ENCODE measurements at regions not wholly inside any gene's neighbourhood (a gene's known extent, or its start where the extent isn't known, plus 50 kb on each side); places are given as distances from the start of the nearest gene placed in this dataset.

DNA sequence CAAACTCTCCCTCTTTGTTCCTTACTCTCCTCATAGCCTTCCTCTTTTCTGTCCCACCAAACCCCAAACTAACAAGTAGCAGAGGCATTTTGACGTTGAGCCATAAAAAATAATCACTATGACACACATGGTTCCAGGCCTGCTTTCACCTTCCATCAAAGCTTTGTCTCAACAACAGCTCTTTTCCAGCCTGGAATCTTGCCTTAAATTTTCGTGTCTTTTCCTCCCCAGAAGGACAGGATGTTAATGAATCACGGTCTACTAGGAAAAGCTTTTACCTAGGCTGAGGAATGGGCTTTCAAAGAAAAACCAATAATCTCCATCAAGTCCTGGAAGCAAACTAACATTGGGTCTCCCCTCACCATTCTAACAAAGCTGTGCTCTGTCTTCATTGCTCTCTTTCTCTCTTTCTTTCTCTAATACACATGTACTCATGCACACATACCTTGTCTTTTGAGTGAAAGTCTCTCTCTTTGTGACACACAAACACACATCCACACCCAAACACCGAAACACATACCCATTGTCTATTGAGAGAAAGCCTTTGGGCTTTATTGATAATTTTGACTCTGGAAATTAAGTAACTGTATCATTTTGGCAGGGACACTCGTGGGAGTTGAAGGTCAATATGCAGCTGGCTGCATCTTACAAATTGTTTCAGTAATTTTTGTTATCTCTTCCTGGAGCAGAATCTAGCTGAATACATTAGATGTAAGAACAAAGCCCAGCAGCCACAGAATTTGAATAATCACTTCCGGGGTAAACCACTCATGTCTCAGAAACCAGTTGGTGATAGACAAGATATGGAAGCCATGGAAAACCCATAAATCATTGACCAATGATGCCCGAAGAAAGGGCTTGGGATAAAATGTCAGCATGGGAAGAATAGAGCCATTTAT is 107.4 kb upstream of the SLC4A7 start:
- no peaks in the 10 kb centered on the region for H3K36me3 ChIP-seq (ENCODE audit: insufficient read depth, low read length)
- BruUV-seq (replicated peaks), result no TSS peak
- no peak for DNase-seq (ENCODE audit: low spot score)
- H3K4me1 ChIP-seq (ENCODE audit: insufficient read depth, low read length, poor library complexity, severe bottlenecking), result peaks cover 5% of the 10 kb centered on the region
- H3K27ac ChIP-seq (ENCODE audit: low read depth, low read length, poor library complexity, severe bottlenecking), result no peak overlapping the region
- no peak overlapping the region for H3K4me2 ChIP-seq (ENCODE audit: low read length)
- ChIA-PET POLR2A (interaction anchor here (0.9 kb wide), 1 partner anchor 18 kb away, joined by 4 read pairs; no protein-coding TSS in a partner anchor), CTCF (ENCODE audit: unreplicated experiment) (no interaction called here)
- H4K20me1 ChIP-seq (ENCODE audit: insufficient read depth, low read length), result no peaks in the 10 kb centered on the region
- no peak overlapping the region for H3K4me3 ChIP-seq (ENCODE audit: low read depth, low read length, poor library complexity, severe bottlenecking)
- H3K79me2 ChIP-seq (ENCODE audit: insufficient read depth, low read depth, low read length), result no peaks in the 10 kb centered on the region
- H2AFZ ChIP-seq (ENCODE audit: low read length), result peak overlapping the region; percentile 80; the same call in 1 of the 2 replicates
- TF ChIP-seq, protein P1, sequence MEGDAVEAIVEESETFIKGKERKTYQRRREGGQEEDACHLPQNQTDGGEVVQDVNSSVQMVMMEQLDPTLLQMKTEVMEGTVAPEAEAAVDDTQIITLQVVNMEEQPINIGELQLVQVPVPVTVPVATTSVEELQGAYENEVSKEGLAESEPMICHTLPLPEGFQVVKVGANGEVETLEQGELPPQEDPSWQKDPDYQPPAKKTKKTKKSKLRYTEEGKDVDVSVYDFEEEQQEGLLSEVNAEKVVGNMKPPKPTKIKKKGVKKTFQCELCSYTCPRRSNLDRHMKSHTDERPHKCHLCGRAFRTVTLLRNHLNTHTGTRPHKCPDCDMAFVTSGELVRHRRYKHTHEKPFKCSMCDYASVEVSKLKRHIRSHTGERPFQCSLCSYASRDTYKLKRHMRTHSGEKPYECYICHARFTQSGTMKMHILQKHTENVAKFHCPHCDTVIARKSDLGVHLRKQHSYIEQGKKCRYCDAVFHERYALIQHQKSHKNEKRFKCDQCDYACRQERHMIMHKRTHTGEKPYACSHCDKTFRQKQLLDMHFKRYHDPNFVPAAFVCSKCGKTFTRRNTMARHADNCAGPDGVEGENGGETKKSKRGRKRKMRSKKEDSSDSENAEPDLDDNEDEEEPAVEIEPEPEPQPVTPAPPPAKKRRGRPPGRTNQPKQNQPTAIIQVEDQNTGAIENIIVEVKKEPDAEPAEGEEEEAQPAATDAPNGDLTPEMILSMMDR (conservative IDR thresholded peaks at IDR 0.05; ENCODE audit: low read length), result no peak
- no peak for TF ChIP-seq EZH2phosphoT487 (IDR thresholded peaks at IDR 0.05; ENCODE audit: borderline replicate concordance, low read depth, low read length)
- H3K9me3 ChIP-seq (ENCODE audit: low read length), result no peaks in the 10 kb centered on the region
- intact Hi-C loops (cut with micrococcal nuclease; ENCODE audit: unreplicated experiment), result no loop called here
- no peaks in the 10 kb centered on the region for H3K9me2 ChIP-seq (ENCODE audit: insufficient read depth, low read length)

DNA sequence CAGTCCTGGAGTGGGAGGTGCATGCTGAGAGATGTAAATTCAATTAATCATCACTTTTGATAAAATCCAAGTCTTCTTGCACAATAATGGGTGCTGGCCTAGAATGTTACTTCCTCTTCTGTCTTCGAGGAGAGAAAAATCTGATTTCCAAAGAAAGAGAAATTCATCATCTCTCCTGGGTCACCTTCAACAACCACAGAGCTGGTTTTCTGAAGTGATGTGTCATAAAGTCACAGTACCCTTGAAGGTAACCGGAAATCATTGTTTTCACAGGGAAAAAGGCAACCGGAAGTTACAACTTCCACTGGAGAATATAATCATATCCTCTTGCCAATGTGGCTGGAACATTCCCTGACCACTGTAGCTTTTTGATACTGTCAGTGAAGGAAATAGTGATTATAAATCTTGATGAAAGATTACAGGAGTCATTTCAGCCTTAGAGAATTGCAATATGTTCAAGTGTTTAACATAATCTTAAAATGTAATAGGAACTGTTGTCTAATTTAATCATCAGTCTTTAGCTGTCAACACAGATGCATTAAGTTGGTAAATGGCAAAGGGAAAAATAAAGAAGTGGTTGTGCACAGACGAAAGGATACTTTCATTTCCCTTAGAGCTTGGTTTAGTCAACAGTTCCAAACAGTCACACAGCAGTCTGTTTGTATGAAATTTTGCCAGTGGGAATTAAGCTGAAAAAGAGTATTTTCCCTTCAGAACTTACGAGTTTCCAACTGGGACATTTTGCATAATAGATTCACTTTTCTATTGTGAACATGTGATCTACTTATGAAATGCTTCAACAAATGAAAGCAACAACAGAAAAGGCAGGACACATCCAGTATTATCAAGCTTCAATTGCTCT is 106.5 kb upstream of the SLC4A7 start:
- H2AFZ ChIP-seq (ENCODE audit: low read length), result peak overlapping the region; percentile 80
- peak overlapping the region; percentile 1; the same call in 1 of the 2 replicates for H3K4me2 ChIP-seq (ENCODE audit: low read length)
- ChIA-PET CTCF (ENCODE audit: unreplicated experiment) (no interaction called here), POLR2A (interaction anchor here (0.9 kb wide), 1 partner anchor 17 kb away, joined by 4 read pairs; no protein-coding TSS in a partner anchor)
- H4K20me1 ChIP-seq (ENCODE audit: insufficient read depth, low read length), result no peaks in the 10 kb centered on the region
- BruUV-seq (replicated peaks), result no TSS peak
- DNase-seq (ENCODE audit: low spot score), result peak; percentile 4
- no peak overlapping the region for H3K4me3 ChIP-seq (ENCODE audit: low read depth, low read length, poor library complexity, severe bottlenecking)
- no peaks in the 10 kb centered on the region for H3K36me3 ChIP-seq (ENCODE audit: insufficient read depth, low read length)
- TF ChIP-seq, protein P1 (conservative IDR thresholded peaks at IDR 0.05; ENCODE audit: low read length), result no peak
- no peak for TF ChIP-seq EZH2phosphoT487 (IDR thresholded peaks at IDR 0.05; ENCODE audit: borderline replicate concordance, low read depth, low read length)
- H3K9me2 ChIP-seq (ENCODE audit: insufficient read depth, low read length), result no peaks in the 10 kb centered on the region
- H3K4me1 ChIP-seq (ENCODE audit: insufficient read depth, low read length, poor library complexity, severe bottlenecking), result peaks cover 5% of the 10 kb centered on the region
- H3K9me3 ChIP-seq (ENCODE audit: low read length), result no peaks in the 10 kb centered on the region
- H3K79me2 ChIP-seq (ENCODE audit: insufficient read depth, low read depth, low read length), result no peaks in the 10 kb centered on the region
- no peak overlapping the region for H3K27ac ChIP-seq (ENCODE audit: low read depth, low read length, poor library complexity, severe bottlenecking)
- intact Hi-C loops (cut with micrococcal nuclease; ENCODE audit: unreplicated experiment), result no loop called here
